SK-N-SH (cell line): ENCODE measurements at regions not wholly inside any gene's neighbourhood (a gene's known extent, or its start where the extent isn't known, plus 50 kb on each side); places are given as distances from the start of the nearest gene placed in this dataset.

ENCODE experiments used
- CTCF ChIA-PET: fragments of 300-600, 350-600 bp; formaldehyde crosslinking; extraction: SDS; loops from one replicate; lab custom pipeline; 2021; lab: Yijun Ruan, JAX
- POLR2A ChIA-PET: fragments of 350-600 bp; sonication (Branson Sonifier 250); formaldehyde crosslinking; extraction: SDS; loops from one replicate; lab custom pipeline; 2020; ENCODE audit warnings: antibody characterized with exemption, inconsistent platforms; lab: Yijun Ruan, JAX
- DNase-seq: peaks from one replicate; pipeline ENCODE4 v3.0.0; 2012
- H2AFZ ChIP-seq: fragments of 200-600 bp; sonication (generic); 2 replicates; pipeline ENCODE4 v1.8.1; 2016; ENCODE audit warnings: antibody characterized with exemption, mild to moderate bottlenecking, low read depth
- H3F3A ChIP-seq: fragments of 200-600 bp; sonication (generic); replicated peaks from 2 replicates; pipeline ENCODE3; 2016; ENCODE audit warnings: antibody characterized with exemption, mild to moderate bottlenecking; ENCODE audit not compliant: insufficient read depth
- H3K27ac ChIP-seq, 2 experiments: fragments of 200-500 bp in 1 of 2; fragments of 200-600 bp in 1 of 2; sonication (Bioruptor generic) in 1 of 2; sonication (generic), shearing (Covaris generic) in 1 of 2; 2 replicates each; pipeline versions ENCODE4 v1.5.1 to v1.6.1; 2014 to 2016; ENCODE audit warnings: low read depth in 2 of 2, inconsistent platforms in 1 of 2, low read length in 1 of 2, mild to moderate bottlenecking in 1 of 2, mixed read lengths in 1 of 2
- H3K27me3 ChIP-seq: fragments of 200-600 bp; sonication (generic), shearing (Covaris generic); 2 replicates; pipeline ENCODE4 v1.6.1; 2016; ENCODE audit warnings: mixed run types; ENCODE audit not compliant: insufficient read depth
- H3K36me3 ChIP-seq, 2 experiments: fragments of 200-500 bp in 1 of 2; fragments of 200-600 bp in 1 of 2; sonication (Bioruptor generic) in 1 of 2; sonication (generic) in 1 of 2; replicated peaks in 1 of 2; 2 replicates each; pipeline versions ENCODE3 to v1.5.1; 2014 to 2016; ENCODE audit warnings: low read length in 1 of 2, mild to moderate bottlenecking in 1 of 2; ENCODE audit not compliant: insufficient read depth in 2 of 2, control insufficient read depth in 1 of 2
- H3K4me1 ChIP-seq, 2 experiments: fragments of 200-500 bp in 1 of 2; fragments of 200-600 bp in 1 of 2; sonication (Bioruptor generic) in 1 of 2; sonication (generic), shearing (Covaris generic) in 1 of 2; 2 replicates each; pipeline versions ENCODE4 v1.5.1 to v1.6.1; 2014 to 2016; ENCODE audit warnings: low read depth in 1 of 2, low read length in 1 of 2, mixed run types in 1 of 2; ENCODE audit not compliant: insufficient read depth in 2 of 2, control insufficient read depth in 1 of 2
- H3K4me2 ChIP-seq: fragments of 200-600 bp; sonication (generic), shearing (Covaris generic); 2 replicates; pipeline ENCODE4 v1.6.1; 2017; ENCODE audit warnings: mixed run types
- H3K4me3 ChIP-seq, 2 experiments: fragments of 200-500 bp in 1 of 2; fragments of 200-600 bp in 1 of 2; sonication (Bioruptor generic) in 1 of 2; sonication (generic), shearing (Covaris generic) in 1 of 2; 2 replicates each; pipeline versions ENCODE4 v1.5.1 to v1.8.1; 2014 to 2016; ENCODE audit warnings: low read depth in 2 of 2, inconsistent platforms in 1 of 2, low read length in 1 of 2, mild to moderate bottlenecking in 1 of 2, mixed read lengths in 1 of 2, moderate library complexity in 1 of 2
- H3K79me2 ChIP-seq: fragments of 200-600 bp; sonication (generic); 2 replicates; pipeline ENCODE4 v1.8.1; 2017; ENCODE audit warnings: mild to moderate bottlenecking; ENCODE audit not compliant: insufficient read depth
- H3K9ac ChIP-seq: fragments of 200-600 bp; sonication (generic); 2 replicates; pipeline ENCODE4 v1.6.1; 2017; ENCODE audit warnings: mixed run types
- H3K9me2 ChIP-seq: fragments of 200-600 bp; sonication (generic); 2 replicates; pipeline ENCODE4 v1.6.1; 2017; ENCODE audit warnings: mixed run types
- H3K9me3 ChIP-seq: fragments of 200-600 bp; sonication (generic); 2 replicates; pipeline ENCODE4 v1.6.1; 2017; ENCODE audit warnings: mixed run types, mild to moderate bottlenecking, moderate library complexity
- H4K20me1 ChIP-seq: fragments of 200-600 bp; sonication (generic); 2 replicates; pipeline ENCODE4 v1.6.1; 2017; ENCODE audit warnings: mild to moderate bottlenecking, mixed run types; ENCODE audit not compliant: insufficient read depth
- CHD2 ChIP-seq: fragments of 150-350 bp; IDR thresholded peaks from 2 replicates; pipeline ENCODE4 v1.6.1; 2018; ENCODE audit warnings: low read length; ENCODE audit not compliant: partially characterized antibody
- ELF1 ChIP-seq: IDR thresholded peaks from 2 replicates; pipeline ENCODE4 v1.4.0; 2012
- EZH2phosphoT487 ChIP-seq: fragments of 200-600 bp; sonication (generic); IDR thresholded peaks from 2 replicates; pipeline ENCODE4 v1.6.1; 2017; ENCODE audit warnings: low read depth, mixed run types, mild to moderate bottlenecking, antibody characterized with exemption, moderate library complexity, borderline replicate concordance
- FOSL2 ChIP-seq: IDR thresholded peaks from 2 replicates; pipeline ENCODE4 v1.4.0; 2012; ENCODE audit warnings: low read depth, mild to moderate bottlenecking, moderate library complexity, borderline replicate concordance
- FOXM1 ChIP-seq: IDR thresholded peaks from 2 replicates; pipeline ENCODE4 v1.4.0; 2012; ENCODE audit warnings: low read depth, mild to moderate bottlenecking
- MEF2A ChIP-seq: IDR thresholded peaks from 2 replicates; pipeline ENCODE4 v1.4.0; 2012; ENCODE audit warnings: low read depth, borderline replicate concordance
- POLR2AphosphoS5 ChIP-seq: IDR thresholded peaks from 2 replicates; pipeline ENCODE4 v1.6.1; 2012; ENCODE audit warnings: low read depth, low read length
- RAD21 ChIP-seq: IDR thresholded peaks from 2 replicates; pipeline ENCODE4 v1.6.1; 2012; ENCODE audit warnings: mild to moderate bottlenecking, low read length
- RCOR1 ChIP-seq: fragments of 150-350 bp; IDR thresholded peaks from 2 replicates; pipeline ENCODE4 v1.6.1; 2017; ENCODE audit warnings: antibody characterized with exemption, low read length
- RXRA ChIP-seq: IDR thresholded peaks from 2 replicates; pipeline ENCODE4 v1.4.0; 2012; ENCODE audit warnings: low read depth, mild to moderate bottlenecking, borderline replicate concordance
- SIN3A ChIP-seq: IDR thresholded peaks from 2 replicates; pipeline ENCODE4 v1.6.1; 2012; ENCODE audit warnings: low read depth, mild to moderate bottlenecking, low read length, moderate library complexity, borderline replicate concordance
- SMC3 ChIP-seq: IDR thresholded peaks from 2 replicates; pipeline ENCODE4 v1.6.1; 2012; ENCODE audit warnings: low read depth, low read length, improper control_type of control experiment
- TAF1 ChIP-seq: IDR thresholded peaks from 2 replicates; pipeline ENCODE4 v1.6.1; 2012; ENCODE audit warnings: low read depth, mild to moderate bottlenecking, low read length, moderate library complexity, borderline replicate concordance
- TCF12 ChIP-seq: IDR thresholded peaks from 2 replicates; pipeline ENCODE4 v1.4.0; 2012
- YY1 ChIP-seq: IDR thresholded peaks from 2 replicates; pipeline ENCODE4 v1.4.0; 2012; ENCODE audit warnings: low read depth, mild to moderate bottlenecking
- WGBS: methylation state at CpG from one replicate; pipeline ENCODE4 v1.1.6; 2017; ENCODE audit warnings: low lambda C conversion rate; 5-methylcytosine and 5-hydroxymethylcytosine counted together
- TF ChIP-seq, protein P1 (sequence below): fragments of 150-350 bp; IDR thresholded peaks from 2 replicates; pipeline ENCODE4 v1.6.1; 2017; ENCODE audit warnings: antibody characterized with exemption, low read length, low read depth, borderline replicate concordance
- TF ChIP-seq, protein P2 (sequence below): IDR thresholded peaks from 2 replicates; pipeline ENCODE4 v1.4.0; 2012; ENCODE audit warnings: low read depth
- TF ChIP-seq, protein P3 (sequence below): fragments of 200-600 bp; sonication (generic); IDR thresholded peaks from 2 replicates; pipeline ENCODE4 v1.6.1; 2017; ENCODE audit warnings: antibody characterized with exemption, mild to moderate bottlenecking, moderate library complexity
- TF ChIP-seq, protein P4 (sequence below): IDR thresholded peaks from 2 replicates; pipeline ENCODE4; 2012
- TF ChIP-seq, protein P5 (sequence below): IDR thresholded peaks from 2 replicates; pipeline ENCODE4 v1.4.0; 2012; ENCODE audit warnings: low read depth, borderline replicate concordance

DNA sequence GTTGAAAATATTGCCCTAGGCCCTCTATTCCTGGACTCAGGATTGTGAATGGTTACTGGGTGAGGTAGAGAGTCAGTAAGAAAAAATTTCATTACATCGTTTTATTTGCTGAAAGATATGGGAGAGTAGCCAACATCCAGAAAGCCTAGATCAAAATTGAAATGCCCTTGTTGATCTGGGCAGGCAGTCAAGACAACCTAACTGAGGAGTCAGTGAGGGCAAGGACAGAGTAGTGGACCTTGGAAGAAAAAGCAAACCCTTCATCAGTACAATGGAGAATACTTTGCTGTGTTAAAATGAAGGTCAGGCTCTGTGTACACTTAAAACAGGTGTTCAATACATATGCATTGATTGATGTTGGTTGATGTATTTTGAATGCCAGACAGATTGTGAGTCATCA lies 576.7 kb downstream of the OLFM4 start:
- Histone ChIP-seq H3F3A (no peaks in the 10 kb centered on the region), H3K9me3 (no peaks in the 10 kb centered on the region; the same call in 1 of the 2 replicates)
- no peak for TF ChIP-seq MEF2A
- TF ChIP-seq CHD2: no peak
- TF ChIP-seq, protein P1, sequence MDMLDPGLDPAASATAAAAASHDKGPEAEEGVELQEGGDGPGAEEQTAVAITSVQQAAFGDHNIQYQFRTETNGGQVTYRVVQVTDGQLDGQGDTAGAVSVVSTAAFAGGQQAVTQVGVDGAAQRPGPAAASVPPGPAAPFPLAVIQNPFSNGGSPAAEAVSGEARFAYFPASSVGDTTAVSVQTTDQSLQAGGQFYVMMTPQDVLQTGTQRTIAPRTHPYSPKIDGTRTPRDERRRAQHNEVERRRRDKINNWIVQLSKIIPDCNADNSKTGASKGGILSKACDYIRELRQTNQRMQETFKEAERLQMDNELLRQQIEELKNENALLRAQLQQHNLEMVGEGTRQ: no peak
- TF ChIP-seq, protein P2, sequence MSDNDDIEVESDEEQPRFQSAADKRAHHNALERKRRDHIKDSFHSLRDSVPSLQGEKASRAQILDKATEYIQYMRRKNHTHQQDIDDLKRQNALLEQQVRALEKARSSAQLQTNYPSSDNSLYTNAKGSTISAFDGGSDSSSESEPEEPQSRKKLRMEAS: no peak
- TF ChIP-seq FOXM1: no peak
- TF ChIP-seq, protein P3, sequence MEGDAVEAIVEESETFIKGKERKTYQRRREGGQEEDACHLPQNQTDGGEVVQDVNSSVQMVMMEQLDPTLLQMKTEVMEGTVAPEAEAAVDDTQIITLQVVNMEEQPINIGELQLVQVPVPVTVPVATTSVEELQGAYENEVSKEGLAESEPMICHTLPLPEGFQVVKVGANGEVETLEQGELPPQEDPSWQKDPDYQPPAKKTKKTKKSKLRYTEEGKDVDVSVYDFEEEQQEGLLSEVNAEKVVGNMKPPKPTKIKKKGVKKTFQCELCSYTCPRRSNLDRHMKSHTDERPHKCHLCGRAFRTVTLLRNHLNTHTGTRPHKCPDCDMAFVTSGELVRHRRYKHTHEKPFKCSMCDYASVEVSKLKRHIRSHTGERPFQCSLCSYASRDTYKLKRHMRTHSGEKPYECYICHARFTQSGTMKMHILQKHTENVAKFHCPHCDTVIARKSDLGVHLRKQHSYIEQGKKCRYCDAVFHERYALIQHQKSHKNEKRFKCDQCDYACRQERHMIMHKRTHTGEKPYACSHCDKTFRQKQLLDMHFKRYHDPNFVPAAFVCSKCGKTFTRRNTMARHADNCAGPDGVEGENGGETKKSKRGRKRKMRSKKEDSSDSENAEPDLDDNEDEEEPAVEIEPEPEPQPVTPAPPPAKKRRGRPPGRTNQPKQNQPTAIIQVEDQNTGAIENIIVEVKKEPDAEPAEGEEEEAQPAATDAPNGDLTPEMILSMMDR: no peak
- TF ChIP-seq POLR2AphosphoS5: no peak
- TF ChIP-seq RCOR1: no peak
- no peak for TF ChIP-seq RXRA
- no peak for TF ChIP-seq TCF12
- TF ChIP-seq FOSL2: no peak
- TF ChIP-seq, protein P4, sequence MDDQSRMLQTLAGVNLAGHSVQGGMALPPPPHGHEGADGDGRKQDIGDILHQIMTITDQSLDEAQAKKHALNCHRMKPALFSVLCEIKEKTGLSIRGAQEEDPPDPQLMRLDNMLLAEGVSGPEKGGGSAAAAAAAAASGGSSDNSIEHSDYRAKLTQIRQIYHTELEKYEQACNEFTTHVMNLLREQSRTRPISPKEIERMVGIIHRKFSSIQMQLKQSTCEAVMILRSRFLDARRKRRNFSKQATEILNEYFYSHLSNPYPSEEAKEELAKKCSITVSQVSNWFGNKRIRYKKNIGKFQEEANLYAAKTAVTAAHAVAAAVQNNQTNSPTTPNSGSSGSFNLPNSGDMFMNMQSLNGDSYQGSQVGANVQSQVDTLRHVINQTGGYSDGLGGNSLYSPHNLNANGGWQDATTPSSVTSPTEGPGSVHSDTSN: no peak
- no peak for TF ChIP-seq EZH2phosphoT487
- TF ChIP-seq, protein P5, sequence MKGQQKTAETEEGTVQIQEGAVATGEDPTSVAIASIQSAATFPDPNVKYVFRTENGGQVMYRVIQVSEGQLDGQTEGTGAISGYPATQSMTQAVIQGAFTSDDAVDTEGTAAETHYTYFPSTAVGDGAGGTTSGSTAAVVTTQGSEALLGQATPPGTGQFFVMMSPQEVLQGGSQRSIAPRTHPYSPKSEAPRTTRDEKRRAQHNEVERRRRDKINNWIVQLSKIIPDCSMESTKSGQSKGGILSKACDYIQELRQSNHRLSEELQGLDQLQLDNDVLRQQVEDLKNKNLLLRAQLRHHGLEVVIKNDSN: no peak
- TF ChIP-seq TAF1: no peak
- no peak for TF ChIP-seq ELF1
- TF ChIP-seq RAD21: no peak
- TF ChIP-seq YY1: no peak
- no peak for TF ChIP-seq SMC3
- TF ChIP-seq SIN3A: no peak
- TF ChIP-seq, all 33 proteins: peak for 0
- Histone ChIP-seq H3K27ac (no peak overlapping the region), H3K79me2 (no peaks in the 10 kb centered on the region), H3K4me1 (no peaks in the 10 kb centered on the region), H4K20me1 (no peaks in the 10 kb centered on the region), H3K36me3 (no peaks in the 10 kb centered on the region), H3K27me3 (no peaks in the 10 kb centered on the region), H3K9ac (no peak overlapping the region), H3K9me2 (no peaks in the 10 kb centered on the region), H3K4me2 (no peak overlapping the region), H2AFZ (no peak overlapping the region), H3K4me3 (no peak overlapping the region)
- no peak for DNase-seq
- ChIA-PET POLR2A (no interaction called here), CTCF (no interaction called here)
- WGBS: 0% methylated on average over 1 of the region's 1 CpG
